IMR-90 (cell line): ENCODE measurements at regions not wholly inside any gene's neighbourhood (a gene's known extent, or its start where the extent isn't known, plus 50 kb on each side); places are given as distances from the start of the nearest gene placed in this dataset.

Source experiments
- ATAC-seq: fragments of 200-7000 bp; cut with Tn5 transposase; 2 replicates; pipeline ENCODE4 v1.9.1; 2020; ENCODE audit warnings: low read depth, mild to moderate bottlenecking, moderate library complexity
- BruUV-seq: library from RNA; stranded (reverse); fragments of 400-500 nt; replicated peaks from 2 replicates; lab custom pipeline; 2021; lab: Mats Ljungman, UMichigan
- CTCF ChIA-PET: fragments of 300-600 bp; formaldehyde crosslinking; extraction: SDS; loops from one replicate; lab custom pipeline; 2021; ENCODE audit warnings: antibody characterized with exemption; lab: Yijun Ruan, JAX
- POLR2A ChIA-PET: fragments of 300-600 bp; sonication (Branson Sonifier 250); formaldehyde crosslinking; loops from one replicate; lab custom pipeline; 2022; ENCODE audit warnings: antibody characterized with exemption; ENCODE audit not compliant: unreplicated experiment; lab: Charles Lee
- DNase-seq: peaks from one replicate; pipeline ENCODE4 v3.0.0; 2013
- H2AFZ ChIP-seq: replicated peaks from 2 replicates; pipeline ENCODE3; 2013; ENCODE audit warnings: low read length, mild to moderate bottlenecking; ENCODE audit not compliant: poor library complexity
- H2AK5ac ChIP-seq: 2 replicates; pipeline ENCODE4 v1.6.1; 2013; ENCODE audit warnings: low read depth, low read length, inconsistent platforms
- H2AK9ac ChIP-seq: replicated peaks from 2 replicates; pipeline ENCODE3; 2013; ENCODE audit warnings: mild to moderate bottlenecking, low read depth, low read length, moderate library complexity; ENCODE audit not compliant: poor library complexity
- H2BK120ac ChIP-seq: 2 replicates; pipeline ENCODE4 v1.6.1; 2013; ENCODE audit warnings: low read depth, low read length, inconsistent platforms
- H2BK15ac ChIP-seq: 3 replicates; pipeline ENCODE4 v1.6.1; 2013; ENCODE audit warnings: low read depth, low read length, inconsistent platforms
- H2BK20ac ChIP-seq: 2 replicates; pipeline ENCODE4 v1.6.1; 2013; ENCODE audit warnings: low read depth, mild to moderate bottlenecking, inconsistent platforms, low read length, moderate library complexity
- H2BK5ac ChIP-seq: 2 replicates; pipeline ENCODE4 v1.6.1; 2013; ENCODE audit warnings: mild to moderate bottlenecking, low read depth, low read length, inconsistent platforms; ENCODE audit not compliant: poor library complexity, severe bottlenecking
- H3K14ac ChIP-seq: replicated peaks from 2 replicates; pipeline ENCODE4 v1.6.1; 2013; ENCODE audit warnings: low read depth, low read length, inconsistent platforms
- H3K18ac ChIP-seq: 2 replicates; pipeline ENCODE4 v1.6.1; 2013; ENCODE audit warnings: low read depth, low read length, control low read depth
- H3K23ac ChIP-seq: 2 replicates; pipeline ENCODE4 v1.6.1; 2013; ENCODE audit warnings: low read depth, low read length, inconsistent platforms
- H3K27ac ChIP-seq: 2 replicates; pipeline ENCODE4 v1.5.1; 2013; ENCODE audit warnings: mild to moderate bottlenecking, control low read depth, low read length; ENCODE audit not compliant: insufficient read depth
- H3K27me3 ChIP-seq: 2 replicates; pipeline ENCODE4 v1.6.1; 2013; ENCODE audit warnings: low read length; ENCODE audit not compliant: control insufficient read depth, insufficient read depth
- H3K36me3 ChIP-seq: 2 replicates; pipeline ENCODE4 v1.6.1; 2013; ENCODE audit warnings: low read length, mixed read lengths; ENCODE audit not compliant: control insufficient read depth, insufficient read depth
- H3K4ac ChIP-seq: 2 replicates; pipeline ENCODE4 v1.6.1; 2013; ENCODE audit warnings: low read depth, low read length, inconsistent platforms
- H3K4me1 ChIP-seq: 2 replicates; pipeline ENCODE4 v1.6.1; 2013; ENCODE audit warnings: low read length, mixed read lengths; ENCODE audit not compliant: control insufficient read depth, insufficient read depth
- H3K4me2 ChIP-seq: 2 replicates; pipeline ENCODE4 v1.6.1; 2013; ENCODE audit warnings: low read depth, mild to moderate bottlenecking, control low read depth, low read length, moderate library complexity
- H3K4me3 ChIP-seq: 2 replicates; pipeline ENCODE4 v1.5.1; 2013; ENCODE audit warnings: low read depth, mild to moderate bottlenecking, control low read depth, low read length, moderate library complexity; ENCODE audit not compliant: insufficient read depth
- H3K56ac ChIP-seq: 2 replicates; pipeline ENCODE4 v1.6.1; 2013; ENCODE audit warnings: low read length, inconsistent platforms; ENCODE audit not compliant: insufficient read depth; ENCODE audit errors: extremely low read depth
- H3K79me1 ChIP-seq, 2 experiments: 2 replicates each; pipeline ENCODE4 v1.6.1; 2013; ENCODE audit warnings: low read length in 2 of 2, inconsistent platforms in 1 of 2, low read depth in 1 of 2
- H3K9ac ChIP-seq: 2 replicates; pipeline ENCODE4 v1.6.1; 2013; ENCODE audit warnings: low read depth, low read length, control low read depth
- H3K9me1 ChIP-seq: 2 replicates; pipeline ENCODE4 v1.6.1; 2013; ENCODE audit warnings: low read length, inconsistent platforms; ENCODE audit not compliant: insufficient read depth
- H3K9me3 ChIP-seq: 2 replicates; pipeline ENCODE4 v1.6.1; 2013; ENCODE audit warnings: low read length; ENCODE audit not compliant: control insufficient read depth, insufficient read depth
- H4K20me1 ChIP-seq: 2 replicates; pipeline ENCODE4 v1.6.1; 2013; ENCODE audit warnings: low read length, inconsistent platforms; ENCODE audit not compliant: insufficient read depth
- H4K5ac ChIP-seq: 2 replicates; pipeline ENCODE4 v1.6.1; 2013; ENCODE audit warnings: mild to moderate bottlenecking, low read depth, low read length, control low read depth
- H4K8ac ChIP-seq, 2 experiments: 2 replicates each; pipeline ENCODE4 v1.6.1; 2013; ENCODE audit warnings: low read depth in 2 of 2, low read length in 2 of 2, control low read depth in 1 of 2, inconsistent platforms in 1 of 2
- H4K91ac ChIP-seq: 2 replicates; pipeline ENCODE4 v1.6.1; 2013; ENCODE audit warnings: low read depth, low read length, inconsistent platforms; ENCODE audit not compliant: insufficient read depth
- BHLHE40 ChIP-seq: fragments of 150-350 bp; IDR thresholded peaks from 2 replicates; pipeline ENCODE4 v1.6.1; 2016; ENCODE audit warnings: mild to moderate bottlenecking, low read depth, low read length
- CEBPB ChIP-seq: IDR thresholded peaks from 2 replicates; pipeline ENCODE4 v1.6.1; 2012; ENCODE audit warnings: low read depth, low read length, improper control_type of control experiment
- CHD1 ChIP-seq: IDR thresholded peaks from 2 replicates; pipeline ENCODE4 v1.6.1; 2012; ENCODE audit warnings: low read depth, low read length, improper control_type of control experiment
- FOS ChIP-seq: fragments of 150-350 bp; IDR thresholded peaks from 2 replicates; pipeline ENCODE4 v1.6.1; 2016; ENCODE audit warnings: low read depth, low read length
- MAFK ChIP-seq: IDR thresholded peaks from 2 replicates; pipeline ENCODE4 v1.6.1; 2012; ENCODE audit warnings: low read depth, low read length, improper control_type of control experiment
- MAZ ChIP-seq: IDR thresholded peaks from 2 replicates; pipeline ENCODE4 v1.6.1; 2012; ENCODE audit warnings: low read depth, mild to moderate bottlenecking, low read length, improper control_type of control experiment, moderate library complexity, borderline replicate concordance
- MXI1 ChIP-seq: IDR thresholded peaks from 2 replicates; pipeline ENCODE4 v1.6.1; 2012; ENCODE audit warnings: low read depth, mild to moderate bottlenecking, low read length, moderate library complexity, borderline replicate concordance
- NFE2L2 ChIP-seq: fragments of 150-350 bp; IDR thresholded peaks from 2 replicates; pipeline ENCODE4 v1.6.1; 2016; ENCODE audit warnings: low read depth, mild to moderate bottlenecking, low read length
- POLR2A ChIP-seq: IDR thresholded peaks from 2 replicates; pipeline ENCODE4 v1.6.1; 2012; ENCODE audit warnings: mild to moderate bottlenecking, low read depth, low read length
- RAD21 ChIP-seq: IDR thresholded peaks from 2 replicates; pipeline ENCODE4 v1.6.1; 2012; ENCODE audit warnings: low read length, improper control_type of control experiment
- RCOR1 ChIP-seq: IDR thresholded peaks from 2 replicates; pipeline ENCODE4 v1.6.1; 2012; ENCODE audit warnings: mild to moderate bottlenecking, low read length, improper control_type of control experiment; ENCODE audit not compliant: insufficient replicate concordance
- RFX5 ChIP-seq: IDR thresholded peaks from 2 replicates; pipeline ENCODE4 v1.8.0; 2012; ENCODE audit warnings: low read depth, mild to moderate bottlenecking, low read length, moderate library complexity
- SMC3 ChIP-seq: fragments of 150-350 bp; IDR thresholded peaks from 2 replicates; pipeline ENCODE4 v1.6.1; 2016; ENCODE audit warnings: low read depth, mild to moderate bottlenecking, antibody characterized with exemption, low read length, moderate library complexity
- whole genome bisulfite sequencing, 2 experiments: methylation state at CpG; one replicate each; pipeline versions ENCODE4 v1.1.5 to v1.1.7; 2013; ENCODE audit warnings: missing lambda C conversion rate in 2 of 2; ENCODE audit not compliant: insufficient read length in 1 of 2; ENCODE audit errors: extremely low coverage in 2 of 2; 5-methylcytosine and 5-hydroxymethylcytosine counted together
- dilution Hi-C: fragments of 300-500 bp; cut with HindIII; formaldehyde crosslinking; loops from one replicate; pipeline ENCODE4 v1.14.3; 2018; ENCODE audit warnings: low sequenced_read_pairs; ENCODE audit not compliant: unreplicated experiment
- in situ Hi-C: fragments of 300-500 bp; cut with MboI; formaldehyde crosslinking; loops from 3 replicates; pipeline ENCODE4 v1.14.3; 2019; ENCODE audit warnings: low sequenced_read_pairs, inconsistent platforms, mixed read lengths
- intact Hi-C: fragments of 100-400 bp; cut with micrococcal nuclease; formaldehyde crosslinking; loops from 2 replicates; pipeline ENCODE4 v1.10.0; 2022
- TF ChIP-seq, protein P1 (sequence below): fragments of 150-350 bp; IDR thresholded peaks from 2 replicates; pipeline ENCODE4 v1.6.1; 2016; ENCODE audit warnings: low read depth, mild to moderate bottlenecking, low read length, moderate library complexity, borderline replicate concordance
- TF ChIP-seq, protein P2 (sequence below): conservative IDR thresholded peaks from 2 replicates; pipeline ENCODE4 v1.5.1; 2012; ENCODE audit warnings: mild to moderate bottlenecking, low read depth, low read length, improper control_type of control experiment
- TF ChIP-seq, protein P3 (sequence below): fragments of 150-350 bp; IDR thresholded peaks from 2 replicates; pipeline ENCODE4 v1.6.1; 2017; ENCODE audit warnings: mild to moderate bottlenecking, antibody characterized with exemption, low read length, low read depth

DNA sequence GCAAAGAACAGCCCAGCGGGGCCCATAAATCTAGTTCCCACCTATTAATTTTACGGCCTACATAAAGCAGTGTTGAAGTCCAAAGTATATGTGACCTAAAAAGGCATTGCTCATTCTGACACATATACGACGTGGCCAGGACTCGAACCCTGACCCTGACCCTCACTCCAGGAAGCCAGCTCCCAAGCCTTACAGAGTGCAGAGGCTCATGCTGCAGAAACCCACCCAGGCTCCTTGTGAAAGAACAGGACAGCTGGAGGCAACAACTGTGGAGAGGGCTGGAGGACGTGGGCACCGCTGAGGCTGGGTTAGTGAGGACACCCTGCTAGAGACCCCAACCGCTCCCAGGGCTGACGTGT, 221.6 kb downstream of the CYP26B1 start:
- H3K79me1 ChIP-seq = no peaks in the 10 kb centered on the region

More for the DNA sequence above, 221.6 kb downstream of the CYP26B1 start:
- dilution Hi-C loops = no loop called here
- H3K9me1 ChIP-seq = no peaks in the 10 kb centered on the region
- no peaks in the 10 kb centered on the region for H3K9me3 ChIP-seq
- no peak overlapping the region for H2AK5ac ChIP-seq
- in situ Hi-C loops = loop anchor here (10.0 kb wide), 3 partner anchors 229 to 819 kb away; no protein-coding TSS in a partner anchor
- H4K8ac ChIP-seq = no peak overlapping the region
- H3K27ac ChIP-seq = no peak overlapping the region
- H2BK5ac ChIP-seq = no peak overlapping the region
- 55% methylated on average over 4 of the region's 9 CpGs; no CpG with 5 or more reads in 1 of the 2 experiments for WGBS, 2 experiments
- H3K14ac ChIP-seq = no peak overlapping the region
- no peaks in the 10 kb centered on the region for H3K36me3 ChIP-seq
- no peak for TF ChIP-seq RFX5
- TF ChIP-seq, protein P1, sequence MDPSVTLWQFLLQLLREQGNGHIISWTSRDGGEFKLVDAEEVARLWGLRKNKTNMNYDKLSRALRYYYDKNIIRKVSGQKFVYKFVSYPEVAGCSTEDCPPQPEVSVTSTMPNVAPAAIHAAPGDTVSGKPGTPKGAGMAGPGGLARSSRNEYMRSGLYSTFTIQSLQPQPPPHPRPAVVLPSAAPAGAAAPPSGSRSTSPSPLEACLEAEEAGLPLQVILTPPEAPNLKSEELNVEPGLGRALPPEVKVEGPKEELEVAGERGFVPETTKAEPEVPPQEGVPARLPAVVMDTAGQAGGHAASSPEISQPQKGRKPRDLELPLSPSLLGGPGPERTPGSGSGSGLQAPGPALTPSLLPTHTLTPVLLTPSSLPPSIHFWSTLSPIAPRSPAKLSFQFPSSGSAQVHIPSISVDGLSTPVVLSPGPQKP = no peak
- no peak for TF ChIP-seq BHLHE40
- no peak for TF ChIP-seq POLR2A
- no peak for TF ChIP-seq MAZ
- TF ChIP-seq, protein P2, sequence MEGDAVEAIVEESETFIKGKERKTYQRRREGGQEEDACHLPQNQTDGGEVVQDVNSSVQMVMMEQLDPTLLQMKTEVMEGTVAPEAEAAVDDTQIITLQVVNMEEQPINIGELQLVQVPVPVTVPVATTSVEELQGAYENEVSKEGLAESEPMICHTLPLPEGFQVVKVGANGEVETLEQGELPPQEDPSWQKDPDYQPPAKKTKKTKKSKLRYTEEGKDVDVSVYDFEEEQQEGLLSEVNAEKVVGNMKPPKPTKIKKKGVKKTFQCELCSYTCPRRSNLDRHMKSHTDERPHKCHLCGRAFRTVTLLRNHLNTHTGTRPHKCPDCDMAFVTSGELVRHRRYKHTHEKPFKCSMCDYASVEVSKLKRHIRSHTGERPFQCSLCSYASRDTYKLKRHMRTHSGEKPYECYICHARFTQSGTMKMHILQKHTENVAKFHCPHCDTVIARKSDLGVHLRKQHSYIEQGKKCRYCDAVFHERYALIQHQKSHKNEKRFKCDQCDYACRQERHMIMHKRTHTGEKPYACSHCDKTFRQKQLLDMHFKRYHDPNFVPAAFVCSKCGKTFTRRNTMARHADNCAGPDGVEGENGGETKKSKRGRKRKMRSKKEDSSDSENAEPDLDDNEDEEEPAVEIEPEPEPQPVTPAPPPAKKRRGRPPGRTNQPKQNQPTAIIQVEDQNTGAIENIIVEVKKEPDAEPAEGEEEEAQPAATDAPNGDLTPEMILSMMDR = no peak
- TF ChIP-seq RAD21 = no peak
- TF ChIP-seq MAFK = no peak
- no peak for TF ChIP-seq SMC3
- TF ChIP-seq CHD1 = no peak
- TF ChIP-seq NFE2L2 = no peak
- no peak for TF ChIP-seq CEBPB
- TF ChIP-seq RCOR1 = no peak
- TF ChIP-seq MXI1 = no peak
- TF ChIP-seq, protein P3, sequence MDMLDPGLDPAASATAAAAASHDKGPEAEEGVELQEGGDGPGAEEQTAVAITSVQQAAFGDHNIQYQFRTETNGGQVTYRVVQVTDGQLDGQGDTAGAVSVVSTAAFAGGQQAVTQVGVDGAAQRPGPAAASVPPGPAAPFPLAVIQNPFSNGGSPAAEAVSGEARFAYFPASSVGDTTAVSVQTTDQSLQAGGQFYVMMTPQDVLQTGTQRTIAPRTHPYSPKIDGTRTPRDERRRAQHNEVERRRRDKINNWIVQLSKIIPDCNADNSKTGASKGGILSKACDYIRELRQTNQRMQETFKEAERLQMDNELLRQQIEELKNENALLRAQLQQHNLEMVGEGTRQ = no peak
- no peak for TF ChIP-seq FOS
- no peak overlapping the region for H2BK15ac ChIP-seq
- BruUV-seq = no TSS peak
- no peaks in the 10 kb centered on the region; the same call in 1 of the 2 replicates for H4K20me1 ChIP-seq
- no peak overlapping the region for H2BK120ac ChIP-seq
- H3K18ac ChIP-seq = no peak overlapping the region
- ATAC-seq (no peak), DNase-seq (no peak)
- H3K4ac ChIP-seq = no peak overlapping the region
- H4K5ac ChIP-seq = no peak overlapping the region
- H3K23ac ChIP-seq = no peak overlapping the region
- no peak overlapping the region for H2AK9ac ChIP-seq
- no peak overlapping the region for H2BK20ac ChIP-seq
- H3K4me1 ChIP-seq = no peaks in the 10 kb centered on the region
- POLR2A ChIA-PET = no interaction called here
- peaks cover 12% of the 10 kb centered on the region for H3K27me3 ChIP-seq
- no peak overlapping the region for H3K9ac ChIP-seq
- CTCF ChIA-PET = interaction anchor here (1.8 kb wide), 1 partner anchor 224 kb away, joined by 7 read pairs; no protein-coding TSS in a partner anchor
- H3K4me2 ChIP-seq = no peak overlapping the region
- intact Hi-C loops = loop anchor here (5.0 kb wide), 1 partner anchor 821 kb away; no protein-coding TSS in a partner anchor
- H3K4me3 ChIP-seq = no peak overlapping the region
- H4K91ac ChIP-seq = no peak overlapping the region
- no peak overlapping the region for H3K56ac ChIP-seq
- H2AFZ ChIP-seq = no peak overlapping the region
